ENCODE measurements at regions not wholly inside any gene's neighbourhood (a gene's known extent, or its start where the extent isn't known, plus 50 kb on each side); places are given as distances from the start of the nearest gene placed in this dataset.

- no peak overlapping the region for H3K4me2 ChIP-seq
- ATAC-seq: no peak
- POLR2A ChIA-PET: no interaction called here
- FAIRE-seq: no peak
- no peak for DNase-seq (ENCODE audit: low read depth in 1 of 2, low spot score in 1 of 2)
- 22% methylated on average over 1 of the region's 1 CpG for WGBS (ENCODE audit: missing lambda C conversion rate)
- no peaks in the 10 kb centered on the region for H3K9me3 ChIP-seq
- H3K27ac ChIP-seq: no peak overlapping the region
- CTCF ChIA-PET: interaction anchor here (1.0 kb wide), 1 partner anchor 31 kb away, joined by 3 read pairs; no protein-coding TSS in a partner anchor
- no peaks in the 10 kb centered on the region for H3K4me1 ChIP-seq
- no peak for TF ChIP-seq CBX2 (IDR thresholded peaks at IDR 0.05; ENCODE audit: borderline replicate concordance, low read depth)
- no peak for TF ChIP-seq BCL3 (IDR thresholded peaks at IDR 0.05)
- no peak for TF ChIP-seq HOXB5 (CRISPR knock-in tag; IDR thresholded peaks at IDR 0.05)
- TF ChIP-seq EP300 (IDR thresholded peaks at IDR 0.05): no peak
- TF ChIP-seq CHD2 (IDR thresholded peaks at IDR 0.05; ENCODE audit: low read length, partially characterized antibody): no peak
- no peak for TF ChIP-seq MAZ (IDR thresholded peaks at IDR 0.05; ENCODE audit: borderline replicate concordance, low read depth, low read length)
- no peak for TF ChIP-seq RCOR1 (IDR thresholded peaks at IDR 0.05; ENCODE audit: low read depth, low read length)
- no peak for TF ChIP-seq ESRRA (IDR thresholded peaks at IDR 0.05; ENCODE audit: borderline replicate concordance, low read length)
- no peak for TF ChIP-seq POLR2A (IDR thresholded peaks at IDR 0.05; ENCODE audit: low read length)
- no peak for TF ChIP-seq POLR2AphosphoS2 (conservative IDR thresholded peaks at IDR 0.05; ENCODE audit: low read length)
- TF ChIP-seq ZC3H11A (IDR thresholded peaks at IDR 0.05): no peak
- H3K4me3 ChIP-seq: no peak overlapping the region
Observed at GRCh38 chr4:160580581-160580980, 1477.7 kb downstream of the RAPGEF2 start.

- H3K27ac ChIP-seq: no peak overlapping the region
- 55% methylated on average over 4 of the region's 4 CpGs for WGBS (ENCODE audit: missing lambda C conversion rate)
Observed at GRCh38 chr4:160592258-160592657, 1489.4 kb downstream of the RAPGEF2 start.

GRCh38 chr4:160595646-160596045 lies 1492.8 kb downstream of the RAPGEF2 start:
- H3K9me3 ChIP-seq: no peaks in the 10 kb centered on the region
- H3K4me2 ChIP-seq: no peak overlapping the region
- H3K27ac ChIP-seq: no peak overlapping the region
- ChIA-PET POLR2A (no interaction called here), CTCF (no interaction called here)
- no peak for ATAC-seq
- DNase-seq (ENCODE audit: low read depth in 1 of 2, low spot score in 1 of 2): no peak
- FAIRE-seq: no peak
- 67% methylated on average over 5 of the region's 5 CpGs for WGBS (ENCODE audit: missing lambda C conversion rate)
- TF ChIP-seq KDM5A (IDR thresholded peaks at IDR 0.05) (no peak), MAX (IDR thresholded peaks at IDR 0.05) (no peak), ZFP36 (IDR thresholded peaks at IDR 0.05; ENCODE audit: borderline replicate concordance, partially characterized antibody) (no peak), CBX2 (IDR thresholded peaks at IDR 0.05; ENCODE audit: borderline replicate concordance, low read depth) (no peak), CHD4 (IDR thresholded peaks at IDR 0.05; ENCODE audit: borderline replicate concordance) (no peak), MAFK (IDR thresholded peaks at IDR 0.05; ENCODE audit: partially characterized antibody) (no peak), FOSL2 (IDR thresholded peaks at IDR 0.05) (no peak), FOSL2 (CRISPR knock-in tag; IDR thresholded peaks at IDR 0.05) (no peak), ZSCAN20 (CRISPR knock-in tag; IDR thresholded peaks at IDR 0.05) (no peak)
- H3K4me3 ChIP-seq: no peak overlapping the region
- no peaks in the 10 kb centered on the region for H3K4me1 ChIP-seq

More at GRCh38 chr4:160592258-160592657, 1489.4 kb downstream of the RAPGEF2 start:
- FAIRE-seq: no peak
- H3K9me3 ChIP-seq: no peaks in the 10 kb centered on the region
- TF ChIP-seq RCOR1 (IDR thresholded peaks at IDR 0.05; ENCODE audit: low read depth, low read length) (no peak), ZC3H11A (IDR thresholded peaks at IDR 0.05) (no peak), RNF2 (IDR thresholded peaks at IDR 0.05; ENCODE audit: borderline replicate concordance, low read depth) (no peak)
- POLR2A ChIA-PET: no interaction called here
- no peak for ATAC-seq
- CTCF ChIA-PET: no interaction called here
- no peak overlapping the region for H3K4me2 ChIP-seq
- DNase-seq (ENCODE audit: low read depth in 1 of 2, low spot score in 1 of 2): no peak
- no peak overlapping the region for H3K4me3 ChIP-seq
- H3K4me1 ChIP-seq: no peaks in the 10 kb centered on the region

GRCh38 chr4:160604541-160604940 lies 1501.7 kb downstream of the RAPGEF2 start:
- no peak for FAIRE-seq
- no peak overlapping the region for H3K4me3 ChIP-seq
- ChIA-PET POLR2A (no interaction called here), CTCF (no interaction called here)
- no peak for DNase-seq (ENCODE audit: low read depth in 1 of 2, low spot score in 1 of 2)
- no peak for TF ChIP-seq POLR2A (IDR thresholded peaks at IDR 0.05; ENCODE audit: low read length)
- no peak for TF ChIP-seq CHD4 (IDR thresholded peaks at IDR 0.05; ENCODE audit: borderline replicate concordance)
- no peak for TF ChIP-seq FOSL2 (IDR thresholded peaks at IDR 0.05)
- no peak for TF ChIP-seq FOSL2 (CRISPR knock-in tag; IDR thresholded peaks at IDR 0.05)
- no peak for TF ChIP-seq ZNF302 (CRISPR knock-in tag; IDR thresholded peaks at IDR 0.05)
- no peak for ATAC-seq
- WGBS (ENCODE audit: missing lambda C conversion rate): 71% methylated on average over 4 of the region's 4 CpGs
- no peaks in the 10 kb centered on the region for H3K4me1 ChIP-seq
- H3K4me2 ChIP-seq: no peak overlapping the region
- H3K27ac ChIP-seq: no peak overlapping the region
- H3K9me3 ChIP-seq: no peaks in the 10 kb centered on the region
